ENCODE measurements at regions not wholly inside any gene's neighbourhood (a gene's known extent, or its start where the extent isn't known, plus 50 kb on each side); places are given as distances from the start of the nearest gene placed in this dataset.

DNA sequence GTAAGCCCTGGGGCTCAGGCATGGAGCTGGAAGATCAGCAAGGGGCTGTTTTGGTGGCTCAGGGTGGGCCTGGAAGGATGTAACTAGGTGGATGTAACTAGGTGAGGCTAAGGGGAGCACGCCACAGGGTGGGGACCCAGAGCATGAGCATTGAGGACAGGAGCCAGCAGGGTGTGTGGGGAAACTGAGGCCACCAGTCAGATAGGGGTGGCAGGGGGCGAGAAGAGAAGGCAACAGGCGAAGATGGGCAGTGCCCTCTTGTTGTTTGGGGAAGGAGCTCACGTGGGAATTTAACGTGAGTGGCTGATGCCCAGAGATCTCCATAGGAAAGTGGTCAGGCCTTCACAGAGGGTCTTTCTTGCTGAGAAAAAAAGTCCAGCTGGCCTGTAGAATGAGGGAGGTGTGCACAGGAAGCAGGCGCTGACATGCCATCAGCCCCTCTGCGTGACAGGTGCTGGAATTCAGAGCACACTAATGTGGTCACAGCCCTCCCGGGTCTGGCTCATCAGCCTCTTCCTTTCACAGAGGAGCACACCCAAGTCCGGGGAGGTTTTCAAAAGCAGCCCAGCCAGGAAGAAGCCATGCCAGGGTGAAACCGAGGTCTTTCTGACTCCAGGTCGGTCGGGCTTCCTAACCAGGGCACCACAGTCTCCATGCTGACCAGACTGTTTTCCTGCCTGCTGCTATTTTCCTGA is 54.6 kb upstream of the PAX6 start:
- H3K4me3 ChIP-seq, result no peak overlapping the region
- no peaks in the 10 kb centered on the region for H3K36me3 ChIP-seq
- H3K4me1 ChIP-seq, result no peaks in the 10 kb centered on the region
- H3K27me3 ChIP-seq, result no peaks in the 10 kb centered on the region
- DNase-seq, result no peak
- no peaks in the 10 kb centered on the region for H3K9me3 ChIP-seq
- H3K27ac ChIP-seq, result no peak overlapping the region
- TF ChIP-seq, protein P1, sequence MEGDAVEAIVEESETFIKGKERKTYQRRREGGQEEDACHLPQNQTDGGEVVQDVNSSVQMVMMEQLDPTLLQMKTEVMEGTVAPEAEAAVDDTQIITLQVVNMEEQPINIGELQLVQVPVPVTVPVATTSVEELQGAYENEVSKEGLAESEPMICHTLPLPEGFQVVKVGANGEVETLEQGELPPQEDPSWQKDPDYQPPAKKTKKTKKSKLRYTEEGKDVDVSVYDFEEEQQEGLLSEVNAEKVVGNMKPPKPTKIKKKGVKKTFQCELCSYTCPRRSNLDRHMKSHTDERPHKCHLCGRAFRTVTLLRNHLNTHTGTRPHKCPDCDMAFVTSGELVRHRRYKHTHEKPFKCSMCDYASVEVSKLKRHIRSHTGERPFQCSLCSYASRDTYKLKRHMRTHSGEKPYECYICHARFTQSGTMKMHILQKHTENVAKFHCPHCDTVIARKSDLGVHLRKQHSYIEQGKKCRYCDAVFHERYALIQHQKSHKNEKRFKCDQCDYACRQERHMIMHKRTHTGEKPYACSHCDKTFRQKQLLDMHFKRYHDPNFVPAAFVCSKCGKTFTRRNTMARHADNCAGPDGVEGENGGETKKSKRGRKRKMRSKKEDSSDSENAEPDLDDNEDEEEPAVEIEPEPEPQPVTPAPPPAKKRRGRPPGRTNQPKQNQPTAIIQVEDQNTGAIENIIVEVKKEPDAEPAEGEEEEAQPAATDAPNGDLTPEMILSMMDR (IDR thresholded peaks at IDR 0.05), result no peak
- no peak for TF ChIP-seq POLR2A (IDR thresholded peaks at IDR 0.05)

DNA sequence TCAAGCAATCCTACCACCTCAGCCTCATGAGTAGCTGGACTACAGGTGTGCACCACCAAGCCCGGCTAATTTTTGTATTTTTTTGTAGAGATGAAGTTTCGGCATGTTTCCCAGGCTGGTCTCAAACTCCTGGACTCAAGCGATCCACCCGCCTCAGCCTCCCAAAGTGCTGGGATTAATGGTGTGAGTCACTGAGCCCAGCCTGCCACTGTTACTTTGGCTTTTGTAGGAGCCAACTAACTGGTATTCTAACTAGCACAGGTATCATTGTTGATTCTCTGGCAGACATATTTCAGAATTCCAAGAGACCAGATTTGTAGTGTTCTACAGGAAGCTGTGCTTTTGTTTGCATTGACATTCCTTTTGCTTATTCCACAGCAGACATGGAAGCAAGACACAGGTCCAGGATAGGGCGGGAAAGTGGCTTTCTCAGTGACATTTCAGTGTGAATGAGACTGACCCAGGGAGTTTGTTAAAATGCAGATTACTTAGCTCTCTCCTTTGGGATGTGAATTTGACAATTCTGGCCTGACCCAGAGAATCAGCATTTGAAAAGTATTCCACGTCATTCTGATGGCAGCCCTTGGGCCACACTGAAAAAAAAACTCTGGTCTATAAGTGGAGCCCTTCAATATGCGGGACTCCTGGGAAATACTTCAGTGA is 52.2 kb upstream of the PAX6 start:
- TF ChIP-seq, protein P1 (IDR thresholded peaks at IDR 0.05), result no peak
- no peak for TF ChIP-seq POLR2A (IDR thresholded peaks at IDR 0.05)
- H3K4me3 ChIP-seq, result no peak overlapping the region
- no peaks in the 10 kb centered on the region for H3K9me3 ChIP-seq
- H3K27me3 ChIP-seq, result no peaks in the 10 kb centered on the region
- H3K4me1 ChIP-seq, result no peaks in the 10 kb centered on the region
- H3K36me3 ChIP-seq, result no peaks in the 10 kb centered on the region
- H3K27ac ChIP-seq, result no peak overlapping the region
- no peak for DNase-seq

DNA sequence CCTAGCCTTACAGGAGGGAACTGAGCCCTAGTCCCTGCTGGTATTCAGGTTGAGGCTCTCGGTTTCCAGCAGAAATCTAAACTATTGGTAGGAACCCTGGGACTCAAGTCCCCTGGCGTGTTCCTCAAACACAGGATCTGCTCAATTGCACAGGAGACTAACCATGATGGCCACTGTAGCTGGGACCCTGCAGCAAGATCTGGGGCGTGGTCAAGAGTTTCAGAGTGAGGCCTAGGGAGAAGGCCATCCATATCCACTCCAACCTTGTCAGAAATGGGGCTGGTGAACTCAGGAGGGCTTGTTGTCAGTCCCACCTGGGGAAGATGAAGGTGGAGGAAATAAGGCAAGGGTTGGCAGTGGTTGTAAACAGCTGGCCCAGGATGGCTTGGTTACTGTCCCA is 49.9 kb upstream of the PAX6 start:
- H3K27ac ChIP-seq, result no peak overlapping the region
- no peak overlapping the region for H3K4me3 ChIP-seq
- no peaks in the 10 kb centered on the region for H3K36me3 ChIP-seq
- no peaks in the 10 kb centered on the region for H3K27me3 ChIP-seq
- DNase-seq, result no peak
- TF ChIP-seq POLR2A (IDR thresholded peaks at IDR 0.05), result no peak
- TF ChIP-seq, protein P1 (IDR thresholded peaks at IDR 0.05), result no peak
- no peaks in the 10 kb centered on the region for H3K9me3 ChIP-seq
- no peaks in the 10 kb centered on the region for H3K4me1 ChIP-seq

Measured in Peyer's patch (tissue), 4 donors.